Muscle of back (tissue), 3 donors: ENCODE measurements at regions not wholly inside any gene's neighbourhood (a gene's known extent, or its start where the extent isn't known, plus 50 kb on each side); places are given as distances from the start of the nearest gene placed in this dataset.
"Not testable (repeated sequence)": the region's sequence is repeated elsewhere in the genome, so short reads cannot be mapped to it uniquely, and the experiment has no call there.

Experiments
- DNase-seq, 3 donors: peaks; one replicate each; pipeline versions ENCODE4 v3.0.0 to v3.0.0-alpha.2; 2013

DNA sequence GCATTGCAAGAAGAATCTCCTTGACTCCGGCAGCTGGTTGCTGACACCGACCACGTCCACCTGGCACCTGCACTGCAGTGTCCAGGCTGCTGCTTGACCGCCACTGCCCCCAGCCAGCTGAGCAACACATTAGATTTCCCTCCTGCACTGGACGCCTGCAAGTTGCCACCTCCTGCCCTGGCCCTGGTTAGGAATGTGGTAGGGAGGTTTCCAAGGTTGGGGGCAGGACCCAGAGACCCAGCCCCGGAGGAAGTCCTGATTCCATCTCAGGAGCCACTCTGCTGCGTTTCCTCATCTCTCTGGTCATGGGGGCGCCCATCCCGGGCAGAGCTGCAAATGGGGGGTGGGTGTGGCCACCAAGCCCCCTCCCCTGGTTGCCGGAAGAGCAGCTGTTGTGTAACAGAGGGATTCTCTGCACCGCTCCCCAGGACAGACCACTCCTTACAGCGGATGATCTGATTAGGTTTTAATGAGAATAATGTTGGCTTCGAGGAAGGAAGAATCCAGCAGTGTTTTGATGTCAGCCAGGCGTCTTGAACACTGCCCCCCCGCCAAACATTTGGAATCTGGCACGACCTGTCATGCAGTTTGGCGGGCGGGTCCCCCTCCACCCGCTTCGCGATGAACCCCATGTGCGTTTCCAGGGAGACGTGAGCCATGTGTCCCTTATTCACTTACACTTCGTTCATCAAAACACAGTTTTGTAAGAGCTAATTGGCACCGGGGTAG lies 205.1 kb downstream of the NPIPB11 start:
- peak in 1 of 3 donors; percentile 60 for DNase-seq

DNA sequence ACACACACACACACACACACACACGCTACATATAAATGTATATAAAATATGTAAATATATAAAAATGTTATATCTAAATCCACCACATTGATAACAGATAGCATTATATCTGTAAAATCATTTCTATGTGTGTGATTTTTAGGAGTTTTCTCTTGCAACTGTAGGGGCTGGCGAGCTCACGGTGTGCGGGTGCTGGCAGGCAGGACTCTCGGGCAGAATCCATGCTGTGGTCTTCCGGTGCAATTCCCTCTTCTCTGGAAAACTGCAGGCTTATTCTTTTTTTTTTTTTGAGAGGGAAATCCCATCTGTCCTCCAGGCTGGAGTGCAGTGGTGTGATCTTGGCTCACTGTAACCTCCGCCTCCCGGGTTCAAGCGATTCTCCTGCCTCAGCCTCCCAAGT lies 205.8 kb downstream of the NPIPB11 start:
- not testable (repeated sequence) for DNase-seq

DNA sequence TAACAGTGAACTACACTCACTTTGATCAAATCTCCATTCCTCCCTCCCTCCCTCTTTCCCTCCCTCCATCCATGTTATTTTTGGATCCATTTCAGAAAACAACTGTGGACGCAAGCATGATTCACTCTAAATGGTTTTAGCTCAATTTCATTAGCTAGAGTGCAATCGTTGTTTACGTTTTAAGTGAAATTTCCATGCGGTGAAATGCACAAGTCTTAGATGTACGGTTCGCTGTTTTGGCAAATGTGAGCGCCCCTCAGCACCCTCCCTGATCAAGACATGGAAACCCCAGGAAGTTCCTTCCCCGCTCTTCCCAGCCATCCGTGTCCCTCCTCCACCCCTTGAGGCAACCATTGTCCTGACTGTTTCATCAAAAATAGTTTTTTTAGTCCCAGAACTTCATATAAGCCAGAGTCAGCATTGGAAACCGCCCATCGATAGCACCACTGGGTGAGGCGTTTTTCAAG lies 206.3 kb downstream of the NPIPB11 start:
- DNase-seq = peak in 1 of 3 donors; percentile 61

DNA sequence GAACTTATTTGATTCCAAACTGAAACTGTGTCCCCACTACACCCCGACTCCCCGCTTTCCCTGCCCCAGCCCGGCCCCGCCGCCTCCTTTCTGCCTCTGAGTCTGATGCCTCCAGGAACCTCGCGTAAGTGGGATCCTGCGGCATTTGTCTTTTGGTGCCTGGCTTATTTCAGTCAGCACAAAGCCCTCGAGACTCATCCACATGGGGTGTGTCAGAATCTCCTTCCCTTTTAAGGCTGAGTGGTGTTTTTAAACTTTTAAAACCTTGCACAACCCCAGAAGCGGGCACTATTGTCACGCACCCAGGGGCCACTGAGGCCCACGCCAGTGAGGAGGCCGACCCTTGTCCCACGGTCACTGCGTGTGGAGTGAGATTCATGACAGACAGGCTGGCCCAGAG lies 206.9 kb downstream of the NPIPB11 start:
- DNase-seq = peak in 1 of 3 donors; percentile 47

DNA sequence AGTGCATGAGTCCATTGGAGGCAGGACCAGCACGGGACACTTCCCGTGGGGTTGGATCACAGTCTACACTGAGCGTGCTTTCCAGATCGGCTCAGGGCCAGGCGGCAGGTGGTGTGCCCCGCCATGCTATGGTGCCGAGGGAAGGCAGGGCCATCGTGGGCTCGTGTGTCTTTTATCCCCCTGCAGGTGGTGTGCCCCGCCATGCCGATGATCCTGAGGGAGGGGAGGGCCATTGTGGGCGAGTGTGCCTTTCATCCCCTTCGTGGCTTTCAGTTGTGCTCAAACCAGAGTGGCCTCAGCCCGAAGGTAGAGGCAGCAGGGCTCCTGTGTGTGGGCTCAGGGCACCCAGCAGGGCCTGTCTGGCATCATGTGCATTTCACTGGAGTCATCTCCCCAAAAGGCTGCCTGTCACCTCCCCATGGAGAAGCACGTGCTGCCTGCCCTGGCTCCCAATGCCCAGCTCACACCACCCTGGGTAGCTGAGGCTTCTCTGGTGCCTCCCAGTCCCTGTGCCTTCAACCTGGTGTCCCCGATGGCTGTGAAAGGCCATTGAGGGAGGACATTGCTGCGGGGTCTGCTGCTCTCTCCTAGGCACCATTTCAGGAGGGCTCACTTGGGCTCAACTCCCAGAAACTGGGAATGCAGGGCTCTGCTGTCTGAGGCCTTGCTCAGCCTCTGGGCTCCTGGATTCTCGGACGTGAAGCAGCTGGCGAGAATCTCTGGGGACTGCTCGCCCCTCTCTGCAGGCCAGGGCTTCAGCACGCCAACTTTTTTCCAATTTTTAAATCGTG lies 207.6 kb downstream of the NPIPB11 start:
- DNase-seq = no peak

DNA sequence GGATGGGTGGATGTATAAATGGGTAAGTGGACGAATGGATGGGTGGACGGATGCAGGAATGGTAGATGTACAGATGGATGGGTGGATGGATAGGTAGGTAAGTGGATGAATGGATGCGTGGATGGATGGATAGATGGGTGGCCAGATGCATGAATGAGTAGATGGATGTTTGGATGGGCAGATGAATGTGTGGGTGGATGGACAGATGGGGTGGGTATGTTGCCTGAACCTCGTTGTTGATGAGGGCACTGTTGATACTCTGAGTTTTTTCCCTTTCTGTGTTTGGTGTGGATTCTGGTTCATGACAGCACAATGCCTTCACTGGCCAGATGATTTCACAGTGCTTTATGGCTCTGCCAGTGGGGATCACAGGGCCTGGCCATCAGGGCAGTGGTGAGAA lies 208.3 kb downstream of the NPIPB11 start:
- DNase-seq = no peak

DNA sequence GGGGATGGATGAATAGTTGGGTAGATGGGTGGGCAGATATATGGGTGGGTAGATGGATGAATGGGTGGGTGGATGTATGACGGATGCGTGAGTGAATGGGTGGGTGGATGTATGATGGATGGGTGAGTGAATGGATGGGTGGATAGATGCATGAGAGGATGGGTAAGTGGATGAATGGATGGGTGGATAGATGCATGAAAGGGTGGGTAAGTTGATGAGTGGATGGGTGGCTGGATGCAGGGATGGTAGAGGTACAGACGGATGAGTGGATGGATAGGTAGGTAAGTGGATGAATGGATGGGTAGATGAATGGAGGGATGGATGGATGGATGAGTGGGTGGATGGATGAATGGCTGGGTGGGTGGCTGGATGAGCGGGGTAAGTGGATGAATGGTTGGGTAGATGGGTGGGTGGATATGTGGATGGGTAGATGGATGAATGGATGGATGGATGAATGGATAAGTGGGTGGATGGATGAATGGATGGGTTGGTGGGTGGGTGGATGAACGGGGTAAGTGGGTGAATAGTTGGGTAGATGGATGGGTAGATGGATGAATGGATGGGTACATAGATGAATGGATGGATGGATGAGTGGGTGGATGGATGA lies 208.9 kb downstream of the NPIPB11 start:
- not testable (repeated sequence) for DNase-seq

DNA sequence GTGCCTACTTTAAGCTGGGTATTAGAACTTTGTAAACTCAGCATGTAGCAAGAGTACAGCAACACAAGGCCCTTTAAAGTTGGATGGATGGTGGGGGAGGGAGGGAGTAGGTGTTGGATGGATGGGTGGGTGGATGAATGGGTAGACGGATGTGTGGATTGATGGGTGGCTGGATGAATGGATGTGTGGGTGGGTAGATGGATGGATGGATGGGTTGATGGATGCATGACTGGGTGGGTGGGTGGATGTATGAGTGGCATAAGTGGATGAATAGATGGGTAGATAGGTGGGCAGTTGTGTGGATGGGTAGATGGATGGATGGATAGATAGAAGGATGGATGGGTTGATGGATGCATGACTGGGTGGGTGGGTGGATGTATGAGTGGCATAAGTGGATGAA lies 209.8 kb downstream of the NPIPB11 start:
- not testable (repeated sequence) for DNase-seq

DNA sequence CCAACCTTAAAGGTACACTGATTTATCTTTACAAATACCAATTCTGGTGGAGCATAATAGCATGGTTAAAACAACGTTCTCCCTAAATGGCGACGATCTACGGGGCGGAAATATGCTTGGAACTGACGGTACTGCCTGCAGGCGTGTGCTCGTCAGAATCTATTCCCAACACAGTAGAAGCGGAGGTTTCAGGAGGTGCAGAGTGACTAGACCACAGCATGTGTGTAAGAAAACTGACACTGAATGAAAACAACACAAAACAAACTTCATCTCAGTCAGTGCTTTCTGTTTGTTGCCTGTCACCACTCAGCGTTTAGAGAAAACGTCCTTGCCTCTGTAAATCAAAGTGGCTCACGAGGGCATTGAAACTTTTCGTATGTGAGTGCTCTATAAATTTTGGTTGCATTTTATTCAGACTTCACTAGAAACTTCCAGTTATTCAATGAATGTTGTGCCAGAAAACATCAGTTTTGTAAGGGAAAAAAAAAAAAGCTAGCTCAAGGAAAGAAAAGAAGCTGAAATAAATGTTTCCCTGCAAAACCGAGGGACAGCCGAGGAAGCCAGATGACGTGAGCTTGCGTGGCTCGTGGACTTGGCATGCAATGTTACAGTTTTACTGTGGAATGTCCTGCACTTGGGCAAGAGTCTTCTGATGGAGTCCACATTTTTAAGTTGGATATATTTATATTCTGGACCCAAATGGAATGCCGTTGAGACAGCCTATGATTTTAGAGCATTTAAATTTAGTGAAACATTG lies 210.4 kb downstream of the LAT start:
- peak in 2 of 3 donors; percentile 62 to 77 for DNase-seq

DNA sequence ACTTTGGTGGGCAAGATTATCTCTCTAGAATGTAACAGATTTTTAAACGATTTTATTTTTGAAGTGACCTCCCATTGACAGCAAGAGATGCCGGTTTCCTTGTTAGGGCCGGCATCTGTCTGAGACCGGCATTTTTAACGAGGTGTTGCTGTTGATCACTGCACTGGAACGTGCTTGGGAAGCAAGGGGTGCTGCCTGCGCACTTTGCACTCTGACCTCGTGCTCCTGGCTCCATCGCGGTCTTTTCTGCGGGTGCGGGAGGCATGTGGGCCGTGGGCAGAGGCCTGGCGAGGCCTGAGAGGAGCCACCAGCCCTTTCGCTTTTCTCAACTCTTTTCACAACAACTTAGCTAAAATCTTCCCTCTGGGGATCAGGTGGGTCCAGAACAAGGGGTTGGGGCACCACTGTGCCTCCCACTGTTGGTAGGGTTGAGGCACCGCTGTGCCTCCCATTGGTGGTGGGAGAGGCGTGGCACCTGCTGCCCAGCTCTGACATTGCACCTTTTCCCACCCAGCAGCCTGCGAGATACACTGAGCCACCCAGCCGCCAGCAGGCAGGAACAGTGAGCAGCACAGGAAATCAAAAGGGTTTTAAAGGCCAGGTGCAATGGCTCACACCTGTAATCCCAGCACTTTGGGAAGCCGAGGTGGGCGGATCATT lies 209.5 kb downstream of the LAT start:
- not testable (repeated sequence) for DNase-seq

DNA sequence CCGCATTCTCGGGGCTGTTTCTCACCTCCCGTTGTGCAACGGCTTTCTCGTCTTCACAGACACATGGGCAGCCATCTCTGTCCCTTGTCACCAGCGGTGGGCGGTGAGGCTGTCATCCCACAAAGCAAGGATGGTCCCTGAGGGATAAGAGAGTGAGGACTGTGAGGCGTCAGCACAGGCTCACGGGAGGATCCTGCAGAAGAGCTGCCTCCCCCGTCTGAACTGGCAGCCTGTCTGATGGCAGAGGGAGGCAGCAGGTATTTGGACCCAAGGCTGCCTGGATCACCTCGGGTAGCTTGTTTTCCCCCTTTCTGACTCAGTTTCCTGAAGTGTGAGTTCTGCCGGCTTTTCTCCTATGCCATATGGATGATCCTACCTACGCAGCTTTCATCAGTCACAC lies 208.8 kb downstream of the LAT start:
- not testable (repeated sequence) for DNase-seq

DNA sequence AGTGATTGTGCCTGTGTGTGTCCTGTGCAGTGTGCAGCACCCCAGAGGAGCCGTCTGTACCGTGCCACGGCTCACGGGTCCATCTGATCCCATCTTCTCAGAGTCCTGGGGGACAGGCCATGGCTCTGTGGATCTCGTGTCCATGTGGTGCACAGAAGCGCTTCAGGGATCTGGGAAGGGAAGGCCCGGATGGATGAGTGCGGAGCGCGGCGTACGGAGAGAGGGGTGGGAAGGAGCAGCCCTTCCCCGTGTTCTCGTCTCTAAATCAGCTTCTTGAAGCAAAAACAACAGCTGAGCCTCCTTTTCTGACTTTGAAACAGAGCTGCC lies 208.4 kb downstream of the LAT start:
- DNase-seq = not testable (repeated sequence)

DNA sequence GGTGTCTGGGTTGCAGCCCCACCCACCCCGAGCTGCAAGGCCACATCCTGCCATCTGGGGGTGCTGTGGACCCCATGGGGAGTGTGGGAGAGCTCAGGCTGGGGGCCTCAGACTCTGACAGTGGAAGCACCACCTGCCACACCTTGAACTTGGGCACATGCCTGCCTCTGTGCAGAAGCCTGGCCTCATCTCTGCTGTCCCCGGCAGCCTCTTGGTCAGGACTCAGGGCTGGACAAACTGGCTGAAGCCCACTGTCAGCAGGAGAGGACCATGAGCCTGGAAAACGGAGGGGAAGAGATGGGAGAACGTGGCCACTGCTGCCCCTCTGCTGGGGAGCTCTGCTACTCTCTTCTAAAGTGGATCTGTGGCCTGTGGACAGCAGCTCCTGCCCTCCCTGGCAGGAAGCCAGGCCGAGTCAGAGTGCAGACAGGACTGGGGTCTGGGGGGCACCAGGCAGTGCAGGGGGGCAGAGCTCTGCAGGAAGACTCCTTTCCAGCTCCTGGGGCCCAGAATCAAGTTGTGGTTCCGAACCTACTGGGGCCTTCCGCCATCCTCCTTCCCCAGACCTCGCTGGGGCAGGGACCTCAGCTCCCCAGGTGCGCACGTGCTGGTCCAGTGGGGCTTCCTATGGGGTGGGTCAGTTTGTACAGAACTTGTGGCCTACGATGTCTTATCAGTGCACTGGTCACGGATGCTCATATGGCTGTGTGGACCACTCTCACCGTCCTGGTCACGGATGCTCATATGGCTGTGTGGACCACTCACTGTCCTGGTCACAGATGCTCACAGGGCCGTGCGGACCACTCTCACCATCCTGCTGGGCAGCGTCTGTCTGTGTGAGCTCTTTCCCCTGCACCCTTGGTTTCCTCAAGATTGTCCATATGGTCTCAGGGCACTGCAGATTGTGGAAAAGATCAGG lies 207.7 kb downstream of the LAT start:
- no peak for DNase-seq

DNA sequence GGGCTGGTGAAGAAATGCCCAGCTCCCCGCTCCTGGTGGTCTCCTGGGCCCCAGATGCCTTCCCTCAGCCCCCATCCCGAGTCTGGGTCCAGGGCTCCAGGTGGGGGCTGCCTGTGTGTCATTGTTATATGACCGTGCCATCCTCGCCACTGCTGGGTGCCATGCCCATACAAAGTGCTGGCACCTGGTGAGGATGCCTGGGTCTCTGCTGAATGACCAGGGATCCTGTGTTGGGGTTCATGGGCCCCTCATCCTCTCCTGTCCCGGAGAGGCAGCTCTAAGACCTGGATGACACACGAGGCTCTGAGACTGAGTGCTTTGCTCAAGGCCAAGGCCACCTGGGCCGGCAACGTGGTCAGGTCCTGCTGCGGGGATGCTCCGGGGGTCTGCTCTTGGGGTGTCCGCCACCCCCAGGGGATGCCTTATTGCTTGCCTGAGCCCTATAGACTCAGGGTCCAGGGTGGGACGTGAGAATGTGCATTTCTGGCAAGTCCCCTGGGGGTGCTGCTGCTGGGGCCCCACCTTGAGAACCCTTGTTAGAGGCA lies 206.9 kb downstream of the LAT start:
- not testable (repeated sequence) for DNase-seq

DNA sequence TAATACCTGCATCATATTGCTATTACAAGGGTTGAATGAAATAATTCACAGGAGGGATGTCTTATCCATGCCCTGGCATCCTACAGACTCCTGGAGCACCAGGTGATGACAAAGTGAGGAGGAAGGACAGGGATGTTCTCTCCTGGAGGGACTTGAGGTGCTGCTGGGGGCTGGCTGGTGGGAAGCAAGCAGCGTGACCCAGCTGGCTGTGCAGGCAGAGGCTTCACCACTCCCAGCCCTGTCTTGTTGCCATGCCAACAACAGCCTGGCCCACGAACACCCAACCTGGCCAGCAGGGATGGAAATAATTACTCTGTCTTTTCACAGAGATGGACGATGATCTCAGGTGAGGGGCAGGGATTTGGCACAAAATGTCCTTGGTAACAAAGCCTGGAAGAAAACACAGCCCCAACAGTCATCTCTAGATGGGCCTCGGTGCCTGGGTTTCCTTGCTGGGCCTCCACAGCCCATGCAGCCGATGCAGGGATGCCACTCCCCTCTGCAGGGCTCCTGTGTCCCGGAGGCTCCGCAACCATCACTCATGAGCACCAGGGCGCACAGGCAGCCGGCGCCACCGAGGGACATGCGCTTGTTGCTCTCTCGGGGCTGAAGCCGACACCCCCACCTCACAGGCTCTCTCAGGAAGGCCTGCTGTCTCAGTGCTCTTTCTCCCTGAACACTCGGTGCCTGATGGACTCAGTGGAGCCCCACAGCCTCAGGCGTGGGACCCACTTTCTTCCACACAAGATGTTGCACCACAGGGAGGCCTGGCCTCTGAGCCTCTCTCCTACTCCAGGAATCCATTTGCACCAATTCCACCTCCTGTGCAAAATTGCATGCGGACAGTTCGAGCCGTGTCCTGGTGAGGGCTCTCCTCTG lies 205.9 kb downstream of the LAT start:
- peak in 1 of 3 donors; percentile 48 for DNase-seq

DNA sequence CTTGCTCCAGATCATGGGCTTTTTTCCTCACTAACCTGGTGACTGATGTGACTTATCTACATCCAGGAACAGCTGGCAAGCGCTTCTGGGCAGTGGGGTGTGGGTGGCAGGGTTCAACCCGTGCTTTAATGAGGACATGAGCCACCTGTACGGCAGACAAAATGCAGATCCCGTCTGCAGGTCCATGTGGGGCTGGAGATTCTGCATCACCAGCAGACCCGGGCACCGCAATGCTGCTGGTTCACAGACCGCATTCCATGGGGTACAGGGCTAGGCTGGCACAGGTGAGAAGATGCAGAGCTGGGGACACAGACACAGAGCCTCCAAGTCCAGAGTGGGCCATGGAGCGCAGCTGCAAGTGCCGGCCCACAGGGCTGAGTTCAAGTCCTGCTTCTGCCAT lies 204.0 kb downstream of the LAT start:
- not testable (repeated sequence) for DNase-seq

DNA sequence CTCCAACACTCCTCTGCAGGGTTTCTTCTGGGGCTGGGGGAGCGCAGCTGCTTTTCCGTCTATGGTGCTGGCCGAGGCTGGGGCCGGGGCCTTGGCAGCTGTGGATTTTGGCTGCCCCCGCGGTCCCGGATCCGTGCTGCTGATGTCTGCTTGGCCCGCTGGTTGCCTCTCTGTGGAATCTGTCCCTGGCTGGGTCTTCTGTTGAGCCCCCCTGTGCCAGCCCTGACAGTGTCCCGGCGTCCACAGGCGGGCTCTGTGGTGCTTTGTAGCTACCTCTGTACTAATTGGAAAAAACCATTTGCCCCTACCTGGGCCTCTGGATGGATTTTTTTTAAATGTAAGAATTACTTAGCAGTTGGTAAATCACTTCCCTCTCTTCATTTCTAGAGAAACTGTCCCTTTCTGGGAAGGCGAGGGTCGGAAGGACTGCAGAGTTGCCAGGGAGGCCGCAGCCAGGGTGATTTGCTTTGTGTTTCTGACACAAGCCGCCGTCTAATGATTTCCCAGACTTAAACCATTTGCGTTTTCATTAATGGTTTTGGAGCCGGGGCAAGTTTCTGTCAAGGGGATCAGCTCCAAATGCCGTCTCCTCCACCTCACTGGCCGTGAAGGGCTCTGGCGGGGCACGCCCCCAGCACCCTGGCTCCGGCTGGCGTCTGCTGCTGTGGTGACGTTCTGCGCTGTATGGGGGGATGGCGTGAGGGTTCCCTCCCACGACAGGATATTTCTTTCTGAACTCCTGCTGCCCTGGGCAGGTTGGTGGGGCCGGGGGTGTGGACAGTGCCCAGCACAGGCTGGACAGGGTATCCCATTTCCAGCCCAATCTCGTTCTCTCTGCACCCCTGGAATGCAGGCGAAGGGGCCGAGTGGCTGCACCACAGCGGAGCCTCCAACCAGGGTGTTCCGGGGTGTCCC lies 201.7 kb downstream of the LAT start:
- peak in 2 of 3 donors; percentile 55 to 78 for DNase-seq

DNA sequence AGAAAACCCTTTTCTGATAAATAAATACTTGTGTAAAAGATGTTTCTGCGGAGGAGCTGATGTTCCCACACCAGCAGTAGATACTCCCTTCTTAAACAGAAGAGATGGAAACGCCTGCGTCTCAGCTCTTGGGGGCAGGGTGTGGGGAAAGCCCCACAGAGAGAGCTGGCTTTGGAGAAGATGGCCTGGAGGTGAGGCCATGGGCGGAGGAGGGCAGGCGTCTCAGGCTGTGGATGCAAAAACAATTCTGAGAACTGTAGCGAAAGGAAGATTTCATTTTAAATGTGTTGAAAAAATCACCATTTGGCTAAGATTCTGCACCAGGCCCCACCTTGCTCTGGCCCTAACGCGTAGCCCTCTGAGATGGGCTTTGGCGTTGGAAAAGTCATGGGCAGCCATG lies 201.0 kb downstream of the LAT start:
- not testable (repeated sequence) for DNase-seq
